Stimulated activated CD4-positive, alpha-beta T cell treated with anti-CD3 and anti-CD28 coated beads, Interleukin-1b, Interleukin-23, amount 100 ng/mL, for 24 hours (primary cell): ENCODE measurements at regions not wholly inside any gene's neighbourhood (a gene's known extent, or its start where the extent isn't known, plus 50 kb on each side); places are given as distances from the start of the nearest gene placed in this dataset.
A peak's percentile ranks its signal among the peaks of the same experiment; 100 is the strongest.
"Not testable (repeated sequence)": the region's sequence is repeated elsewhere in the genome, so short reads cannot be mapped to it uniquely, and the experiment has no call there.

Source experiments
- DNase-seq, 4 experiments: peaks; one replicate each; pipeline ENCODE4 v3.0.0-alpha.2; 2020; ENCODE audit warnings: low read depth in 4 of 4, low spot score in 1 of 4

GRCh38 chr1:273772-274171 lies 177.7 kb downstream of the OR4F29 start:
- not testable (repeated sequence) for DNase-seq

- peak; percentile 32 to 65 (median 48) for DNase-seq
Observed at GRCh38 chr1:267815-268214, 183.7 kb downstream of the OR4F29 start.
